ENCODE measurements at regions not wholly inside any gene's neighbourhood (a gene's known extent, or its start where the extent isn't known, plus 50 kb on each side); places are given as distances from the start of the nearest gene placed in this dataset.
"Not testable (repeated sequence)": the region's sequence is repeated elsewhere in the genome, so short reads cannot be mapped to it uniquely, and the experiment has no call there.

DNA sequence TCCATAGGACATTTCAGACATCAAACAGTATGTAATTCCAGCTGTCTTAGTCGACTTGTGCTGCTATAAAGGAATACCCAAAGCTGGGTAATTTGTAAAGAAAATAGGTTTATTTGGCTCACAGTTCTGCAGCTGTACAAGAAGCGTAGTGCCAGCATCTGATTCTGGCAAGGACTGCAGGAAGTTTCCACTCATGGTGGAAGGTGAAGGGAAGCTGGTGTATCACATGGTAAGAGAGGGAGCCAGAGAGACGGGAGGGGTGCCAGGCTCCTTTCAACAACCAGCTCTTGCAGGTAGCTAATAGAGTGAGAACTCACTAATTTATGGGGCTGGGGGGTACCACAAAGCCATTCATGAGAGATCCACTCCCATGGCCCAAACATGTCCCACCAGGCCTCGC is 253.0 kb upstream of the FGF13 start:
- Histone ChIP-seq H3K4me1 (ENCODE audit: control insufficient read depth, low read depth, low read length) (no peaks in the 10 kb centered on the region), H3K27ac (ENCODE audit: low read length) (no peak overlapping the region), H3K36me3 (ENCODE audit: control insufficient read depth, low read depth, low read length) (no peaks in the 10 kb centered on the region), H3K27me3 (ENCODE audit: control insufficient read depth, insufficient read depth, low read length) (no peaks in the 10 kb centered on the region), H3K4me3 (ENCODE audit: low read length) (no peak overlapping the region), H3K9ac (ENCODE audit: low read length) (no peak overlapping the region), H3K9me3 (ENCODE audit: control insufficient read depth, low read depth, low read length) (peaks cover 8% of the 10 kb centered on the region)

DNA sequence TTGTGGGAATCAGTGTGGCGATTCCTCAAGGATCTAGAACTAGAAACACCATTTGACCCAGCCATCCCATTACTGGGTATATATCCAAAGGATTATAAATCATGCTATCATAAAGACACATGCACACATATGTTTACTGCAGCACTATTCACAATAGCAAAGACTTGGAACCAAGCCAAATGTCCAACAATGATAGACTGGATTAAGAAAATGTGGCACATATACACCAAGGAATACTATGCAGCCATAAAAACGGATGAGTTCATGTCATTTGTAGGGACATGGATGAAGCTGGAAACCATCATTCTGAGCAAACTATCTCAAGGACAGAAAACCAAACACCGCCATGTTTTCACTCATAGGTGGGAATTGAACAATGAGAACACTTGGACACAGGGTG is 250.9 kb upstream of the FGF13 start:
- H3K36me3 ChIP-seq (ENCODE audit: control insufficient read depth, low read depth, low read length); H3K9ac ChIP-seq (ENCODE audit: low read length); H3K4me3 ChIP-seq (ENCODE audit: low read length); H3K4me1 ChIP-seq (ENCODE audit: control insufficient read depth, low read depth, low read length); H3K27ac ChIP-seq (ENCODE audit: low read length); H3K27me3 ChIP-seq (ENCODE audit: control insufficient read depth, insufficient read depth, low read length); H3K9me3 ChIP-seq (ENCODE audit: control insufficient read depth, low read depth, low read length): not testable (repeated sequence)

GRCh38 chrX:138954976-138955375 is 243.5 kb upstream of the FGF13 start:
- Histone ChIP-seq H3K9ac (ENCODE audit: low read length) (no peak overlapping the region), H3K4me1 (ENCODE audit: control insufficient read depth, low read depth, low read length) (no peaks in the 10 kb centered on the region), H3K36me3 (ENCODE audit: control insufficient read depth, low read depth, low read length) (no peaks in the 10 kb centered on the region), H3K4me3 (ENCODE audit: low read length) (no peak overlapping the region), H3K9me3 (ENCODE audit: control insufficient read depth, low read depth, low read length) (peaks cover 12% of the 10 kb centered on the region), H3K27me3 (ENCODE audit: control insufficient read depth, insufficient read depth, low read length) (no peaks in the 10 kb centered on the region), H3K27ac (ENCODE audit: low read length) (no peak overlapping the region)

DNA sequence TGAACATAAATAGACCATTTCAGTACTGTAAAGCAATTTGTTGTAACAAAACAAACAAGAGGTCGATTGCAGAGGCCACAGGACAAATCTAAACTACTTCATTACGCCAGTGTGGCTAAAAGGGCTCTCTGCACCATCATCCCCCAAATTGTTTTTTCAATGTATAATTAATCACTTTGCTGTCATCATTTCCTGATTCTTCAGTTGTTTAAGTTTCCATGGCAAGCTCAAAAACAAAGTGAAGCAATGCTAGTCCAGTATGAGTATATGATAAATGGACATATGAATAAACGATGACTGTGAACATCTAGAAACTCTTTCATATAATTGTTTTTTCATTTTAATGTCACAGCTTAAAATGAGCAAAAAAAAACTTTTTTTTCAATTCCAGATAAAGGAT is 235.4 kb upstream of the FGF13 start:
- Histone ChIP-seq H3K9ac (ENCODE audit: low read length) (no peak overlapping the region), H3K4me1 (ENCODE audit: control insufficient read depth, low read depth, low read length) (no peaks in the 10 kb centered on the region), H3K4me3 (ENCODE audit: low read length) (no peak overlapping the region), H3K36me3 (ENCODE audit: control insufficient read depth, low read depth, low read length) (no peaks in the 10 kb centered on the region), H3K9me3 (ENCODE audit: control insufficient read depth, low read depth, low read length) (peaks cover 22% of the 10 kb centered on the region), H3K27ac (ENCODE audit: low read length) (no peak overlapping the region), H3K27me3 (ENCODE audit: control insufficient read depth, insufficient read depth, low read length) (no peaks in the 10 kb centered on the region)

DNA sequence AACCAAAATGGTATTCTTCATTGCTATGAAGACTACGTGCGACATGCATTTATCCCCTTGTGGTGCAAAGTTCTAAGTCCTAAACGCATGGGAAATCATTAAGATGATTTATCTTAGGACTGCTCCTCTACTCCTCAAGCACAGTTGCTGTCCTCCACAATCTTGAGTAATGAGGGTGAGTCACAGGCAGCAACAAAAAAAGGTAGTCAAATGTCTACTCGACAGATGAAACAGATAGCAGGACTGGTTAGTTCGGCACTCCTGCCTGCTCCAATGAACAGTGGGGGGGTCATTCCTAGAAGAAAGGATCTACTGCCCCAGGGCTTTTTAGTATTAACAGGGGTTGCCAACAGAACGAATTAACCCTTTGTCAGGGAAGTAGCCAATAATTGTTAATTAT is 233.7 kb upstream of the FGF13 start:
- no peak overlapping the region for H3K4me3 ChIP-seq (ENCODE audit: low read length)
- no peaks in the 10 kb centered on the region for H3K27me3 ChIP-seq (ENCODE audit: control insufficient read depth, insufficient read depth, low read length)
- H3K9ac ChIP-seq (ENCODE audit: low read length) = no peak overlapping the region
- H3K27ac ChIP-seq (ENCODE audit: low read length) = no peak overlapping the region
- H3K9me3 ChIP-seq (ENCODE audit: control insufficient read depth, low read depth, low read length) = peaks cover 16% of the 10 kb centered on the region
- no peaks in the 10 kb centered on the region for H3K4me1 ChIP-seq (ENCODE audit: control insufficient read depth, low read depth, low read length)
- no peaks in the 10 kb centered on the region for H3K36me3 ChIP-seq (ENCODE audit: control insufficient read depth, low read depth, low read length)

DNA sequence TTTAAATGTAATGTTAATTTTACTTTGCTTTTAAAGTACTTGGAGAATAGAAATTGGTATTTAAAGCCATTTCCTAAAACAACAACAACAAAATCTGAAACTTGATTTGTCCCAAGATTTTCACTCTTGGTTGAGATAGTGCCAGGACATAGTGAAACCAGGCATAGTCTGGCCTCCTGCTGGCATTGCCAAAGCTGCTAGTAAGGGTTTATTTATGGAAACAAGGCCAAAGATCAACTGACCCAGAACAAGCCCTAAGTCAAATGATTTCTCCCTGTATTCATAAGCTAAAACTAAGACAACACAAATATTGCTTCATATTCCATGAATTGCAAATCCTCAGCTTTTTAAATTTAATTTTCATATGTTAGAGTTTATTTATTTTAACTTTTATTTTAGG is 227.5 kb upstream of the FGF13 start:
- Histone ChIP-seq H3K27ac (ENCODE audit: low read length) (no peak overlapping the region), H3K9ac (ENCODE audit: low read length) (no peak overlapping the region), H3K27me3 (ENCODE audit: control insufficient read depth, insufficient read depth, low read length) (no peaks in the 10 kb centered on the region), H3K4me1 (ENCODE audit: control insufficient read depth, low read depth, low read length) (no peaks in the 10 kb centered on the region), H3K36me3 (ENCODE audit: control insufficient read depth, low read depth, low read length) (no peaks in the 10 kb centered on the region), H3K9me3 (ENCODE audit: control insufficient read depth, low read depth, low read length) (peaks cover 19% of the 10 kb centered on the region), H3K4me3 (ENCODE audit: low read length) (no peak overlapping the region)

DNA sequence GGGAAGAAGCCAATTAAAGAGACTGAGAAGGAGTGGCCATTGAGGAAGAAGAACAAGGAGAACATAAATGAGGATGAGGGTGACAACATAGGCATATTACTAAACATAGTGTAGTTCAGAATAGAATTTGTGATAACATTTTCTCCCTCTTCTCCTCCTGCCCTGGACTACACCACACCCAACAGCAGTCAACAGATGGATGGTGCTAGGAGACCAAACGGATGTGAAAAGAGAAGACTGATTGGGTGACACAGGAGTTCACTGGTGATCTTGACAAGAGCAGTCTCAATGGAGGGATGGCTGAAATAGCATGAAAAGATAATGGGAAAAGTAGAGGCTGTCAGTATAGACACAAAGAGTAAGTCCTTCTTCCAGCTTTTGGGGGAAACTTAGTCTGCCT is 226.5 kb upstream of the FGF13 start:
- H3K27me3 ChIP-seq (ENCODE audit: control insufficient read depth, insufficient read depth, low read length) = no peaks in the 10 kb centered on the region
- H3K36me3 ChIP-seq (ENCODE audit: control insufficient read depth, low read depth, low read length) = no peaks in the 10 kb centered on the region
- no peak overlapping the region for H3K4me3 ChIP-seq (ENCODE audit: low read length)
- peaks cover 27% of the 10 kb centered on the region for H3K9me3 ChIP-seq (ENCODE audit: control insufficient read depth, low read depth, low read length)
- H3K9ac ChIP-seq (ENCODE audit: low read length) = no peak overlapping the region
- no peaks in the 10 kb centered on the region for H3K4me1 ChIP-seq (ENCODE audit: control insufficient read depth, low read depth, low read length)
- no peak overlapping the region for H3K27ac ChIP-seq (ENCODE audit: low read length)

GRCh38 chrX:138931212-138931611 is 219.7 kb upstream of the FGF13 start:
- Histone ChIP-seq H3K27ac (ENCODE audit: low read length) (no peak overlapping the region), H3K4me1 (ENCODE audit: control insufficient read depth, low read depth, low read length) (no peaks in the 10 kb centered on the region), H3K4me3 (ENCODE audit: low read length) (no peak overlapping the region), H3K36me3 (ENCODE audit: control insufficient read depth, low read depth, low read length) (no peaks in the 10 kb centered on the region), H3K9me3 (ENCODE audit: control insufficient read depth, low read depth, low read length) (peaks cover 13% of the 10 kb centered on the region), H3K9ac (ENCODE audit: low read length) (no peak overlapping the region), H3K27me3 (ENCODE audit: control insufficient read depth, insufficient read depth, low read length) (no peaks in the 10 kb centered on the region)

DNA sequence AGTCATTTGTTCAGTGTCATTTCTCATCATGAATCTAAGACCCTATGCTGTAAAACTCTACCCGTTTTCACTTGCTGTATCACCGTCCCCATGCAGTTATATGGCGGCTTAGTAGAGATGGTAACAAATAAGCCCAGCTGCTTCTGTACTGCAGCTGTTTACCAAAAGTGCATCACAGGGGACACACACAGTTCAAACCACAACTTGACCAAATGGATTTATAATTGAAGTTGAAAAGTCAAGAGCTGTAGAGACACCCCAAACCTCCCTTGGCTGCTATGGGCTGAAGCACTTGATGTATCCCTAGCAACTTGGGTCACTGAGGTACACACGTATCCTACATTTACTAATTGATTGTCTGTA is 219.0 kb upstream of the FGF13 start:
- Histone ChIP-seq H3K4me1 (ENCODE audit: control insufficient read depth, low read depth, low read length) (no peaks in the 10 kb centered on the region), H3K4me3 (ENCODE audit: low read length) (no peak overlapping the region), H3K9ac (ENCODE audit: low read length) (no peak overlapping the region), H3K27me3 (ENCODE audit: control insufficient read depth, insufficient read depth, low read length) (no peaks in the 10 kb centered on the region), H3K9me3 (ENCODE audit: control insufficient read depth, low read depth, low read length) (peaks cover 13% of the 10 kb centered on the region), H3K27ac (ENCODE audit: low read length) (no peak overlapping the region), H3K36me3 (ENCODE audit: control insufficient read depth, low read depth, low read length) (no peaks in the 10 kb centered on the region)

DNA sequence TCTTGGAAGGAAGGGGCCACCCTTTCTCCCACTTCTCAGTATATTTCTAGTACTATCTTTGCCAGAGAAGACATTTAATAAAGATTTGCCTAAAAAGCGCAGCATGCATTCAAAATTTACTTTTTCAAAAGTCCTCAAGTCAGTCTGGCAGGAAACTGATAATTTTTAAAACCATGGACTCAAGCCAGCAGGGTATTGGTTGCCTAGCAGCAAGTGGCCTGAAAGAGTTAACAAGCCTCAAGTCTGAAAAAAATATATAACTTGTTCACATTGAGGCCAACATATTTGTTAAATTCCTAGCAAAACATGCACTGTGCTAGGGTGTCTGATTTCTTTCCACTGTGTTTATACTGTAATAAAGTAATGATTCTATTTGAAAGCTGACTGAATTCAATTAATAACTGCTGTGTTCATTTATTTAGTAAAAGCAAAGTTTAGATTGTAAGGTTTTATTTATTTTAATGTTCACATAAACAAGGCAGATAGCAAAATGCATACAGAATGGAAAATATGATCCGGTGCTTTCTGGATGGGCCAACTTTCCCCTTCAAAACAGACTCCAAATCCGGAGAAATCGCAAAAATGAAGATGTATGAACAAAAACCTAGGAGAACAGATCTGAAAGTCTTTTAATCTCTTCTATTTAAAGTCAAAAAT is 218.5 kb upstream of the FGF13 start:
- H3K4me1 ChIP-seq (ENCODE audit: control insufficient read depth, low read depth, low read length) = no peaks in the 10 kb centered on the region
- no peak overlapping the region for H3K9ac ChIP-seq (ENCODE audit: low read length)
- H3K36me3 ChIP-seq (ENCODE audit: control insufficient read depth, low read depth, low read length) = no peaks in the 10 kb centered on the region
- peaks cover 15% of the 10 kb centered on the region for H3K9me3 ChIP-seq (ENCODE audit: control insufficient read depth, low read depth, low read length)
- H3K27me3 ChIP-seq (ENCODE audit: control insufficient read depth, insufficient read depth, low read length) = no peaks in the 10 kb centered on the region
- no peak overlapping the region for H3K4me3 ChIP-seq (ENCODE audit: low read length)
- H3K27ac ChIP-seq (ENCODE audit: low read length) = no peak overlapping the region

DNA sequence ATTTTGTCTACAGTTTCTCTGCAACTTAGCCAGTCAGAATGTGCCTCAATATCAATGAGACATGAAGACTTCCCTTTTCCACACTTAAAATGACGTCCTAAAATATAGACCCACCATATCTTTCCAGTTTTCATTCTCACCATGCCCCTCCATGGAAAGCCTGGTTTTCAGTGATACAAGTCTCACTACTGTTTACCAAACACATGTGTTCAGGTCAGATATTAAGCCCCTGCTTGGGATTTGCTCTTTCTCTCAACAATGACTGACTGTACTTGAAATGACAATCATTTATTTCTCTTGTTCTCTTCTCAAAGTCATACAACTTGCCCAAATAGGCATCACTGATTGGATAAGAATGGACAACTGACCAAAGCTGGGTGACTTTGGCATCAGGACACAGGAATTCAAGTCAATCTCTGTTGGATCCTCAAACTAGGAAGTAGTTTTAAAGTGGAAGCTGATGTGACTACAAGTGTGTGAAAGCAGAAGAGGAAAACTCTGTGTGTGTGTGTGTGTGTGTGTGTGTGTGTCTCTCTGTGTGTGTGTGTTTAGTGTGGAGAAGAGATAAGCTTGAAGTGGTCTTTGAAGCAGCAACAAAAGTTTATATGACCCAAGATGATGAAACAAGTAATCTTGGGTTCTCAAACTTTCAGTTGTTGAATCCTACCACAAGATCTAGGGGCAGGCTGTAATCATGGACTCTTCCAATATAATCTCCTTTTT is 217.4 kb upstream of the FGF13 start:
- H3K27ac ChIP-seq (ENCODE audit: low read length) = no peak overlapping the region
- no peaks in the 10 kb centered on the region for H3K36me3 ChIP-seq (ENCODE audit: control insufficient read depth, low read depth, low read length)
- no peak overlapping the region for H3K4me3 ChIP-seq (ENCODE audit: low read length)
- peaks cover 17% of the 10 kb centered on the region for H3K9me3 ChIP-seq (ENCODE audit: control insufficient read depth, low read depth, low read length)
- H3K27me3 ChIP-seq (ENCODE audit: control insufficient read depth, insufficient read depth, low read length) = no peaks in the 10 kb centered on the region
- H3K9ac ChIP-seq (ENCODE audit: low read length) = no peak overlapping the region
- H3K4me1 ChIP-seq (ENCODE audit: control insufficient read depth, low read depth, low read length) = no peaks in the 10 kb centered on the region

DNA sequence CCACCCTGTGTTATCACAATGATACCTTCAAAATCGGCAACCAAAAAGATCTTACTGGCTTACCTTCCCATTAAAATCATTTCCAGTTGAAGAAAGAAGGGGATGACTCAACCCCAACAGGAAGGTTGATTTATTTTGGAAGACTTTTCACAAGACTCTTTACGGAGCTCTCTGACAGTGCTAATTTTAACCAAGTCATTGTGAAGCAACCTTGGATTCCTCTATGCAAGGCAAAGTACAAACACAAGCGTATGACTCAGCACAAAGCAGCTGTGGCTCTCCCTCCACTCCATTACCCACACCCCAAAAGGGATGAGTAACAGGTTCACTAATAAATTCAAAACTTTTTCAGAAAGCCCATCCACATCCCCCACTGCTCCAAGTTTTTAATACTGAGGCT is 213.8 kb upstream of the FGF13 start:
- no peak overlapping the region for H3K27ac ChIP-seq (ENCODE audit: low read length)
- H3K4me1 ChIP-seq (ENCODE audit: control insufficient read depth, low read depth, low read length) = no peaks in the 10 kb centered on the region
- no peak overlapping the region for H3K4me3 ChIP-seq (ENCODE audit: low read length)
- H3K9me3 ChIP-seq (ENCODE audit: control insufficient read depth, low read depth, low read length) = peaks cover 7% of the 10 kb centered on the region
- H3K36me3 ChIP-seq (ENCODE audit: control insufficient read depth, low read depth, low read length) = no peaks in the 10 kb centered on the region
- H3K27me3 ChIP-seq (ENCODE audit: control insufficient read depth, insufficient read depth, low read length) = no peaks in the 10 kb centered on the region
- no peak overlapping the region for H3K9ac ChIP-seq (ENCODE audit: low read length)
